Stimulated activated naive CD4-positive, alpha-beta T cell treated with Interleukin-2 at 50 U/mL for 16 hours (primary cell): ENCODE measurements at regions not wholly inside any gene's neighbourhood (a gene's known extent, or its start where the extent isn't known, plus 50 kb on each side); places are given as distances from the start of the nearest gene placed in this dataset.
A peak's percentile ranks its signal among the peaks of the same experiment; 100 is the strongest.

ENCODE experiments used
- DNase-seq: peaks from one replicate; lab custom pipeline; 2025; lab: John Stamatoyannopoulos, UW

GRCh38 chr7:35450456-35451214 is 196.7 kb upstream of the TBX20 start:
- DNase-seq, result no peak

- no peak for DNase-seq
These were observed 194.6 kb upstream of the TBX20 start for GRCh38 chr7:35448486-35448885.

- DNase-seq, result no peak
These were observed 192.2 kb upstream of the TBX20 start for GRCh38 chr7:35446091-35446490.

GRCh38 chr7:35437619-35438275 is 183.8 kb upstream of the TBX20 start:
- no peak for DNase-seq

GRCh38 chr7:35436452-35436851 is 182.6 kb upstream of the TBX20 start:
- no peak for DNase-seq

GRCh38 chr7:35430547-35431153 is 176.8 kb upstream of the TBX20 start:
- no peak for DNase-seq

GRCh38 chr7:35424869-35425495 is 171.1 kb upstream of the TBX20 start:
- DNase-seq, result peak; percentile 39

- no peak for DNase-seq
These were observed 170.5 kb upstream of the TBX20 start for GRCh38 chr7:35424440-35424839.

- DNase-seq, result no peak
These were observed 168.8 kb upstream of the TBX20 start for GRCh38 chr7:35422715-35423114.

- no peak for DNase-seq
These were observed 166.8 kb upstream of the TBX20 start for GRCh38 chr7:35420656-35421055.

GRCh38 chr7:35419391-35419755 is 165.5 kb upstream of the TBX20 start:
- no peak for DNase-seq

- DNase-seq, result no peak
These were observed 165.0 kb upstream of the TBX20 start for GRCh38 chr7:35418716-35419390.

GRCh38 chr7:35416568-35416967 is 162.7 kb upstream of the TBX20 start:
- DNase-seq, result no peak

GRCh38 chr7:35415411-35415822 is 161.5 kb upstream of the TBX20 start:
- no peak for DNase-seq

GRCh38 chr7:35411331-35411730 is 157.4 kb upstream of the TBX20 start:
- DNase-seq, result no peak

- no peak for DNase-seq
These were observed 151.6 kb upstream of the TBX20 start for GRCh38 chr7:35405461-35405860.

- DNase-seq, result no peak
These were observed 147.4 kb upstream of the TBX20 start for GRCh38 chr7:35401217-35401879.

GRCh38 chr7:35399840-35400239 is 145.9 kb upstream of the TBX20 start:
- no peak for DNase-seq

- DNase-seq, result no peak
These were observed 145.3 kb upstream of the TBX20 start for GRCh38 chr7:35399216-35399615.

GRCh38 chr7:35398518-35398917 is 144.6 kb upstream of the TBX20 start:
- DNase-seq, result no peak

- no peak for DNase-seq
These were observed 136.2 kb upstream of the TBX20 start for GRCh38 chr7:35390146-35390545.

- no peak for DNase-seq
These were observed 135.7 kb upstream of the TBX20 start for GRCh38 chr7:35389636-35390035.
